AG09309 (cell line): ENCODE measurements at regions not wholly inside any gene's neighbourhood (a gene's known extent, or its start where the extent isn't known, plus 50 kb on each side); places are given as distances from the start of the nearest gene placed in this dataset.
"Not testable (repeated sequence)": the region's sequence is repeated elsewhere in the genome, so short reads cannot be mapped to it uniquely, and the experiment has no call there.

Experiments used
- DNase-seq: peaks from one replicate; pipeline ENCODE4 v3.0.0-alpha.2; 2010; ENCODE audit warnings: low read depth
- H3K4me3 ChIP-seq: 2 replicates; pipeline ENCODE4 v1.5.1; 2011; ENCODE audit warnings: mild to moderate bottlenecking, low read depth, low read length, moderate library complexity; ENCODE audit not compliant: control insufficient read depth
- TF ChIP-seq, protein P1 (sequence below): IDR thresholded peaks from 2 replicates; pipeline ENCODE4 v1.5.1; 2011; ENCODE audit warnings: mild to moderate bottlenecking, low read depth, low read length, inconsistent platforms; ENCODE audit not compliant: insufficient read depth, control insufficient read depth; ENCODE audit errors: missing control alignments

DNA sequence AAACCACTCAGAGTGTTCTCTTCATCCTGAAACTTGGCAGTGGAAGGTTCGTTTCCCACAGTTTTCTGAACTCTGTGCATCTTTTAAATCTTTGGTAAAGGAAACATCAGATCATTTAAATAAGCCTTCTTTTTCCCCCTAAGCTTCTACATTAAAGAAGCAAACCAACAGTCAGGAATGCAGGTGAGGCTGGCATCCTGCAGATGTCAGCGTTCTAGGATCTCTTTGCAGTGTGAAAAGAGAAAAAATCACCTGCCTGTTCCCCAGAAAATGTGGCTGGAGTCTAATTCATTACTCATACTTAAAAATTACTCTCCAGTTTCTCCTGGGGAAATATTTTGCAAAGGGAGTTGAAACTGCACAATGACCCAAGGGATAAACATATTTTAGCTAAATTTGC is 64.5 kb upstream of the ZCCHC2 start:
- DNase-seq: no peak
- H3K4me3 ChIP-seq: no peak overlapping the region
- TF ChIP-seq, protein P1, sequence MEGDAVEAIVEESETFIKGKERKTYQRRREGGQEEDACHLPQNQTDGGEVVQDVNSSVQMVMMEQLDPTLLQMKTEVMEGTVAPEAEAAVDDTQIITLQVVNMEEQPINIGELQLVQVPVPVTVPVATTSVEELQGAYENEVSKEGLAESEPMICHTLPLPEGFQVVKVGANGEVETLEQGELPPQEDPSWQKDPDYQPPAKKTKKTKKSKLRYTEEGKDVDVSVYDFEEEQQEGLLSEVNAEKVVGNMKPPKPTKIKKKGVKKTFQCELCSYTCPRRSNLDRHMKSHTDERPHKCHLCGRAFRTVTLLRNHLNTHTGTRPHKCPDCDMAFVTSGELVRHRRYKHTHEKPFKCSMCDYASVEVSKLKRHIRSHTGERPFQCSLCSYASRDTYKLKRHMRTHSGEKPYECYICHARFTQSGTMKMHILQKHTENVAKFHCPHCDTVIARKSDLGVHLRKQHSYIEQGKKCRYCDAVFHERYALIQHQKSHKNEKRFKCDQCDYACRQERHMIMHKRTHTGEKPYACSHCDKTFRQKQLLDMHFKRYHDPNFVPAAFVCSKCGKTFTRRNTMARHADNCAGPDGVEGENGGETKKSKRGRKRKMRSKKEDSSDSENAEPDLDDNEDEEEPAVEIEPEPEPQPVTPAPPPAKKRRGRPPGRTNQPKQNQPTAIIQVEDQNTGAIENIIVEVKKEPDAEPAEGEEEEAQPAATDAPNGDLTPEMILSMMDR: no peak

GRCh38 chr18:62458868-62459716 is 63.7 kb upstream of the ZCCHC2 start:
- no peak for DNase-seq
- TF ChIP-seq, protein P1: no peak
- H3K4me3 ChIP-seq: no peak overlapping the region

DNA sequence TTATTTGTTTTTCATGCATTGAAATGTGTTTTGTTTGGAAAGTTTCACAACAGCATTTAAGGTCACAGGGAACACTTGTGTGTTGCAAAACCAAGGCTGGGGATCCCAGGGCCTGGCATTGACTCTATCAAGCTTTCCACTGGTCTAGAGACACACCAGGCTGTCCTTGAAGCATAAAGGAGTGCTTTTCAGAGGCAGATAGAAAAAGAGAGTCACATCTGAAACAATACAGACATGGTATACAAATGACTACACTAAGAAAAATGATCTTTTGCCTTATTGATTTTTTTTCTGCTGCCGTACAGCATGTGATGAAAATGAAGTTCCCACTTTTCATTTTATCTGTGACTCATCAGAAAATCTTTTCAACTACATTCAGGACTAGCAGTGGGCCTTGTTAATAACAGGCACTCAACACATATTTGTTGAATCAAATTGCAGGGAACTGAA is 61.9 kb upstream of the ZCCHC2 start:
- TF ChIP-seq, protein P1: no peak
- DNase-seq: no peak
- no peak overlapping the region for H3K4me3 ChIP-seq

DNA sequence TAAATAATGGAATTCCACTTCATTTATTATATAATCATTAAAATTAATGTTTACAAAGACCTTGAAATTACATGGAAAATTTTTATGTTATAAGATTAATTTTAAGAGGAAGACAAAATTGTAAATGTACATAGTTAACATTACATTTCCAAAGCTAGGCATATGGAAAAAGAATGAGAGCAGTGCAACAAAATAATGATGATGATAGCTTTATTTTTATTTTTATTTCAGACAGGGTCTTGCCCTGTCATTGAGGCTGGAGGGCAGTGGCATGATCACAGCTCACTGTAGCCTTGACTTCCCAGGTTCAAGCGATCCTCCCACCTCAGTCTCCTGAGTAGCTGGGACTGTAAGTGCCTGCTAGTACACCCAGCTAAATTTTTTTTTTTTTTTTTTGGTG is 61.2 kb upstream of the ZCCHC2 start:
- no peak for DNase-seq
- no peak overlapping the region for H3K4me3 ChIP-seq
- TF ChIP-seq, protein P1: no peak

DNA sequence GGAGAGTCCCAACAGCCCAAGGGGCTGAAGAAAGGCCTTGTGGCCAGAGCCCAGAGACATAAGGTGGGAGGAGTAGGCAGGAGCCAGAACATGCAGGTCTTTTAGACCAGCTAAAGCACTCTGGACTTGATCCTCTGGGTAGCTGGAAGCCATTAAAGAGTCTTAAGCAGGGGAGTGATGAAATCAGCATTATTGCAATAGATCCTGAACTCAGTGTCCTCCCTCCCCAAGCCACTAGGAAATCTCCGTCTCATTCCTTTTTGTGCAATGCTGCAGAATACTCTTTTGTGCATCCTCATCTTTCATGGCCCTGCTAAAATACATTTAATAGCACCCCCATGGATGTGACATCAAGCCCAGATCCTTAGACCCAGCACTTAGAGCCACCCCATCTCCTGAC is 58.6 kb upstream of the ZCCHC2 start:
- TF ChIP-seq, protein P1: no peak
- H3K4me3 ChIP-seq: no peak overlapping the region
- no peak for DNase-seq

DNA sequence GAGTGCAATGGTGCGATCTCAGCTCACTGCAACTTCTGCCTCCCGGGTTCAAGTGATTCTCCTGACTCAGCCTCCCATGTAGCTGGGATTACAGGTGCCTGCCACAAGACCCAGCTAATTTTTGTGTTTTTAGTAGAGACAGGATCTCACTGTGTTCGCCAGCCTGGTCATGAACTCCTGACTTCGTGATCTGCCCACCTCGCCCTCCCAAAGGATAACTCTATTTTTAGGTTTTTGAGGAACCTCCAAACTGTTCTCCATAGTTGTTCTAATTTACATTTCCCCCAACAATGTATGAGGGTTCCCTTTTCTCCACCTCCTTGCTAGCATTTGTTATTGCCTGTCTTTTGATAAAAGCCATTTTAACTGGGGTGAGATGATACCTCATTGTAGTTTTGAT is 53.7 kb upstream of the ZCCHC2 start:
- not testable (repeated sequence) for H3K4me3 ChIP-seq, DNase-seq
